ENCODE measurements at regions not wholly inside any gene's neighbourhood (a gene's known extent, or its start where the extent isn't known, plus 50 kb on each side); places are given as distances from the start of the nearest gene placed in this dataset.
"Not testable (repeated sequence)": the region's sequence is repeated elsewhere in the genome, so short reads cannot be mapped to it uniquely, and the experiment has no call there.

DNA sequence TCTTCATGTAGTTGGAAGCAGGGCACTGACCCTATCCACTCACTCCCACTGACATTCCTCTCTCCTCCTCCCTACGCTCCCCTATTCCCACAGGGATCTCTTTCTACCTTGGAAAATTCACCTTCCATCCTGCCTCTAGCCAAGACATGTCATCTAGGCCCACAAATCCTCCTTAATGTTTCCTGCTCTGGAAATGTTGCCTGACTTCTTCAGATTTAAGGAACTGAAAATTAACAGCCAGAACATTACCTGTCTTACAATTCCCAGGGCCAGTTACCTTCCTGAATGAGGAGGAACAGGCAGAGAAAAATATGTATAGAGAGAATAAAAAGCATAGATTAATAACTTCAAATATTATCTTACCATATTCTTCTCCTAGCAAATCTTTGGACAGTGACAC is 147.3 kb downstream of the MRPL39 start:
- Mint-ChIP-seq H3K27ac (peak overlapping the region; percentile 99), H3K4me1 (ENCODE audit: low read depth) (peaks cover 99% of the 10 kb centered on the region), H3K4me3 (peak overlapping the region; percentile 65), H3K36me3 (ENCODE audit: low read depth) (peaks cover 29% of the 10 kb centered on the region), H3K27me3 (no peaks in the 10 kb centered on the region), H3K9me3 (peaks cover 4% of the 10 kb centered on the region)

DNA sequence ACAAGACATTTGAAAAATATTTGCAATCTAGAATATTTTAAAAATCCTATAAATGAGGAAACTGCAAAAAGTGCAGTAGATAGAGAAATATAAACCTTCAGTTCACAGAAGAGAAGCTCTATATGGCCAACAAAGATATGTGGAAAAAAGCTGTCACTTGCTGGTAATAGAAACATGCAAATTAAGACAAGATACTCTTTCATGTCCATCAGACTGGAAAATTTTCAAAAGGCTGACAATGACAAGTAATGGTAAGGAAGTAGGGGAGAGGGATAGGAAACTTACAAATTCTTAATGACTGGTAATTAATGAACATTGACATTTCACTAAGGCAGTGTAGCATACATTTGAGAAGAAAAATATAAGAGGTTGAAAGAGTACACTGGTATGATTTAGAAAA is 147.9 kb downstream of the MRPL39 start:
- peaks cover 6% of the 10 kb centered on the region for H3K9me3 Mint-ChIP-seq
- peak overlapping the region; percentile 11 for H3K4me3 Mint-ChIP-seq
- H3K36me3 Mint-ChIP-seq (ENCODE audit: low read depth): peaks cover 32% of the 10 kb centered on the region
- no peaks in the 10 kb centered on the region for H3K27me3 Mint-ChIP-seq
- H3K27ac Mint-ChIP-seq: peak overlapping the region; percentile 99
- peaks cover 99% of the 10 kb centered on the region for H3K4me1 Mint-ChIP-seq (ENCODE audit: low read depth)

DNA sequence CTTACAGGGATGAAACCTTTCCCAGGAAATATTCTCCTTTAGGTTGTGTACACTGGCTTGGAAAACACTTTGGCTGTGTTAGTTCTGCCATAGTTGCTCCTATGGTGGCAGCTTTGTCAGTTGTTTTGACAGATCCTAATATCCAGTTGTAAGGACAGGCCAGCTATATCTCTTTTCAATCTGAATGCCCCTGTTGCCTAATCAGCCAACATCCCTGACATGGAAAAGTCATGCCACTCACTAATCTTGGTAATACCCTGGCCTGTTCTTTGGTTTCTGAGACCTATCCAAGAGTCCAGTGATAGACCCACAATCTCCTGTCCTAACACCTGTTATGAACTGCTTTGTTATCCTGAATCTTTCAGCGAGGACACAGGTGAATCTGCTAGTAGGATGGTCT is 148.8 kb downstream of the MRPL39 start:
- no peaks in the 10 kb centered on the region for H3K27me3 Mint-ChIP-seq
- peak overlapping the region; percentile 53 for H3K4me3 Mint-ChIP-seq
- peaks cover 99% of the 10 kb centered on the region for H3K4me1 Mint-ChIP-seq (ENCODE audit: low read depth)
- H3K9me3 Mint-ChIP-seq: peaks cover 10% of the 10 kb centered on the region
- peak overlapping the region; percentile 99 for H3K27ac Mint-ChIP-seq
- H3K36me3 Mint-ChIP-seq (ENCODE audit: low read depth): peaks cover 36% of the 10 kb centered on the region

DNA sequence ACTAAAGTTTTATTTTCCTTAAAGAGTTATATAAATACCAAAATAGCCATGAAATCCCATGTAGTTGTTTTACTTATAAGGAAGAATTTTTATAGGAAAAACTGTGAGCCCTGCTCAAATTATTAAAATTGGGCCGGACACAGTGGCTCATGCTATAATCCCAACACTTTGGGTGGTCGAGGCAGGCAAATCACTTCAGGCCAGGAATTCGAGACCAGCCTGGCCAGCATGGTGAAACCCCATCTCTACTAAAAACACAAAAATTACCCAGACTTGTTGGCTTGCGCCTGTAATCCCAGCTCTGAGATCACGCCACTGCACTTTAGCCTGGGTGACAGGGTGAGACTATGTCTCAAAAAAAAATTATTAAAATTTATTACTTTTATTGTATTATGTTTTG is 149.3 kb downstream of the MRPL39 start:
- H3K27ac Mint-ChIP-seq: peak overlapping the region; percentile 90
- H3K4me1 Mint-ChIP-seq (ENCODE audit: low read depth): peaks cover 99% of the 10 kb centered on the region

DNA sequence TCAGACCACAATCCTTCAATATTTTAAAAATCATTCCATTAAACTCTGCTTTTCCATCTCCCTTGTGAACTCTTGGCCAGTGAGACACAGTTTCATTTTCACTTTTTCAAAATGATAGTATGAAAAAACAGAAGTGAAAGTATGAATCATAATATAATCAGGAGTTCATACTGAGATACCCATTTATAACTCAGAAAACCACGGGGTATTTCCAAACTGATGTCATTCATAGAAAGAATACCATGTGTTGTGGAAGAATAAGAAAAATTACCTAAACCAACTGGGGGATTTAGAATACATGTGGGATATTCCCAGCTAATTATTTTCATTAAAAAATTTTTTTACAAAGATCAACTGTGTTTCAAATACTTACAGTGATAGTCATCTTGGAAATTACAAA is 149.9 kb downstream of the MRPL39 start:
- Mint-ChIP-seq H3K27ac (peak overlapping the region; percentile 96), H3K9me3 (peaks cover 10% of the 10 kb centered on the region), H3K27me3 (no peaks in the 10 kb centered on the region), H3K36me3 (ENCODE audit: low read depth) (peaks cover 35% of the 10 kb centered on the region), H3K4me3 (peak overlapping the region; percentile 79), H3K4me1 (ENCODE audit: low read depth) (peaks cover 96% of the 10 kb centered on the region)

More for the DNA sequence above, 149.3 kb downstream of the MRPL39 start:
- H3K9me3 Mint-ChIP-seq: peaks cover 10% of the 10 kb centered on the region
- peaks cover 35% of the 10 kb centered on the region for H3K36me3 Mint-ChIP-seq (ENCODE audit: low read depth)
- no peaks in the 10 kb centered on the region for H3K27me3 Mint-ChIP-seq
- H3K4me3 Mint-ChIP-seq: peak overlapping the region; percentile 44

DNA sequence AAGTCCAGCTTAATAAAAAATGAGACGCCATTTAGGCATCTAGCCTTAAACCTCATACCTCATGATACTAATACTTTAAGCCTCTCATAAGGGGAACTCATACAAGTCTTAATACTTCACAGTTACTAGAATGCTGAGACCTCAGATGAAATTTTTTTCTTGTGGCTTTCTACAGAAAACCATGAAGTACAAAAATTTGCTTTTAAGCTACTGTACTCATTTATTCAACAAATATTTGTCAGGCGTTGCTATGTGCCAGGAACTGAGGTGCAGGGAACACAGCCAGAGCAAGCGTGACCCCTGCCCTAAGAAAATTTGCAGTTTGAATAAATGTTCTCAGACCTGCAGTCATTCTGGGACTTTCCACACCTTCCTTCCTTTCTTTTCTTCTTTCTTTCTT is 150.6 kb downstream of the MRPL39 start:
- Mint-ChIP-seq H3K4me3 (peak overlapping the region; percentile 67), H3K36me3 (ENCODE audit: low read depth) (peaks cover 38% of the 10 kb centered on the region), H3K27ac (peak overlapping the region; percentile 96), H3K4me1 (ENCODE audit: low read depth) (peaks cover 95% of the 10 kb centered on the region), H3K27me3 (no peaks in the 10 kb centered on the region), H3K9me3 (peaks cover 10% of the 10 kb centered on the region)

DNA sequence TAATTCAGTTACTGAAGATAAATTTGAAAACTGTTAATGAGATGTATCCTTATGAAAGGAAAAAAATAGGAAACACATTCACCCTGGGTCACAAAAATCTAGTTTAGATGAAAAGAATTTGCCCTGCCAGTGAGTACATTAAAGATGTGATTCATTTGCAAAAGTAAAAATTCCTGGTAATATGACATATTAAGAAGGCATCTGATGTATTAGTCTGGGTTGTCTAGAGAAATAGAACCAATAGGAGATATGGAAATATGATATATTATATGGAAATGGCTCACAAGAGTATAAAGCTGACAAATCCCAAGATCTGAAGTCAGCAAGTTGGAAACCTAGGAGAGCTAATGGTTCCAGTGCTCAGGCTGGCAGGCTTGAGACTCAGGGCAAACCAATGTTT is 153.8 kb downstream of the MRPL39 start:
- peaks cover 75% of the 10 kb centered on the region for H3K4me1 Mint-ChIP-seq (ENCODE audit: low read depth)
- peaks cover 52% of the 10 kb centered on the region for H3K36me3 Mint-ChIP-seq (ENCODE audit: low read depth)
- no peaks in the 10 kb centered on the region for H3K27me3 Mint-ChIP-seq
- peaks cover 16% of the 10 kb centered on the region for H3K9me3 Mint-ChIP-seq
- H3K4me3 Mint-ChIP-seq: no peak overlapping the region
- peak overlapping the region; percentile 78 for H3K27ac Mint-ChIP-seq

DNA sequence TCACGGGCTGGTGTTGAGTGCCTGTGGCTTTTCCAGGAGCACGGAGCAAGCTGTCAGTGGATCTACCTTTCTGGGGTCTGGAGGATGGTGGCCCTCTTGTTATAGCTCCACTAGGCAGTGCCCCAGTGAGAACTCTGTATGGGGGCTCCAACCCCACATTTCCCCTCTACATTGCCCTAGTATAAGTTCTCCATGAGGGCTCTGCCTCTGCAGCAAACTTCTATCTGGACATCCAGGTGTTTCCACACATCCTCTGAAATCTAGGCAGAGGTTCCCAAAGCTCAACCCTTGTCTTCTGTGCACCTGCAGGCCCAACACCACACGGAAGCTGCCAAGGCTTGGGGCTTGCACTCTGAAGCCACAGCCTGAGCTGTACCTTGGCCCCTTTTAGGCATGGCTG is 157.3 kb downstream of the MRPL39 start:
- peaks cover 55% of the 10 kb centered on the region for H3K36me3 Mint-ChIP-seq (ENCODE audit: low read depth)
- H3K27ac Mint-ChIP-seq: no peak overlapping the region
- H3K27me3 Mint-ChIP-seq: no peaks in the 10 kb centered on the region
- H3K4me3 Mint-ChIP-seq: no peak overlapping the region
- H3K4me1 Mint-ChIP-seq (ENCODE audit: low read depth): peaks cover 40% of the 10 kb centered on the region
- peaks cover 16% of the 10 kb centered on the region for H3K9me3 Mint-ChIP-seq

DNA sequence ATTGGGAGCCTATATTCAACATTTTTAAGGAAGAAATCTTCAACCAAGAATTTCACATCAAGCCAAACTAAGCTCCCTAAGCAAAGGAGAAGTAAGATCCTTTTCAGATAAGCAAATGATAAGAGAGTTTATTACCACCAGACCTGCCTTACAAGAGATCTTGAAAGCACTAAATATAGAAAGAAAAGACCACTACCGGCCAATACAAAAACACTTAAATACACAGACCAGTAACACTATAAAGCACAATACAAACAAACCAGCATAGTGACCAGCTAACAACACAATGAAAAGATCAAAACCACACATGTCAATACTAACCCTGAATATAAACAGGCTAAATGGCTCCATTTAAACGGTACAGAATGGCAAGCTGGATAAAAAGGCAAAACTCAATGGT is 165.4 kb downstream of the MRPL39 start:
- Mint-ChIP-seq H3K27ac (no peak overlapping the region), H3K4me1 (ENCODE audit: low read depth) (no peaks in the 10 kb centered on the region), H3K27me3 (no peaks in the 10 kb centered on the region), H3K4me3 (no peak overlapping the region), H3K36me3 (ENCODE audit: low read depth) (peaks cover 11% of the 10 kb centered on the region), H3K9me3 (no peaks in the 10 kb centered on the region)

DNA sequence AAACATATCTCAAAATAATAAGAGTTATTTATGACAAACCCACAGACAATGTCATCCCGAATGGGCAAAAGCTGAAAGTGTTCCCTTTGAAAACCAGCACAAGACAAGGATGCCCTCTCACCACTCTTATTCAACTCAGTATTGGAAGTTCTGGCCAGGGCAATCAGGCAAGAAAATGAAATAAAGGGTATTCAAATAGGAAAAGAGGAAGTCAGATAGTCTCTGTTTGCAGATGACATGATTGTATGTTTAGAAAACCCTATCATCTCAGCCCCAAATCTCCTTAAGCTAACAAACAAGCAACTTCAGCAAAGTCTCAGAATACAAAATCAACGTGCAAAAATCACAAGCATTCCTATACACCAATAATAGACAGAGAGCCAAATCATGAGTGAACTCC is 169.8 kb downstream of the MRPL39 start:
- not testable (repeated sequence) for H3K27me3 Mint-ChIP-seq, H3K9me3 Mint-ChIP-seq, H3K4me3 Mint-ChIP-seq, H3K27ac Mint-ChIP-seq
- H3K36me3 Mint-ChIP-seq (ENCODE audit: low read depth): peaks cover 21% of the 10 kb centered on the region
- peaks cover 11% of the 10 kb centered on the region for H3K4me1 Mint-ChIP-seq (ENCODE audit: low read depth)

DNA sequence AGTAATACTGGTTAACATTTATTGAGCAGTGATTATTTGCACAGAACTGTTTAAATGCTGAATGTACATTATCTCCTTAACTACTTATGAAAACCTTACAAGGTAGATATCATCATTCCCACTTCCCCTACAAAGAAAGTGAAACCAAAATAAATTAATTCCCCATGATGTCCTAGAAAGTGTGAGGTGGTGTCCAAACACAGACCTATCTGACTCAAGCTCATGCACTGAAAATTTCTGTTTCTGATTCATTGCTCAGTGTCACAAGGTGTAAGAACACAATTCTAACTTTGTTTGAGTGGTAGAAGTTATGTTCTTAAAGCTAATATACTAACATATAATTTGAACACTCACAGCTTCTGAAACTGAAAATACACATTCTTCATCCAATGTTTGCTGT is 178.7 kb downstream of the MRPL39 start:
- Mint-ChIP-seq H3K36me3 (ENCODE audit: low read depth) (peaks cover 5% of the 10 kb centered on the region), H3K9me3 (peaks cover 3% of the 10 kb centered on the region), H3K27me3 (no peaks in the 10 kb centered on the region), H3K4me3 (peak overlapping the region; percentile 70), H3K4me1 (ENCODE audit: low read depth) (peaks cover 59% of the 10 kb centered on the region), H3K27ac (peak overlapping the region; percentile 96)

DNA sequence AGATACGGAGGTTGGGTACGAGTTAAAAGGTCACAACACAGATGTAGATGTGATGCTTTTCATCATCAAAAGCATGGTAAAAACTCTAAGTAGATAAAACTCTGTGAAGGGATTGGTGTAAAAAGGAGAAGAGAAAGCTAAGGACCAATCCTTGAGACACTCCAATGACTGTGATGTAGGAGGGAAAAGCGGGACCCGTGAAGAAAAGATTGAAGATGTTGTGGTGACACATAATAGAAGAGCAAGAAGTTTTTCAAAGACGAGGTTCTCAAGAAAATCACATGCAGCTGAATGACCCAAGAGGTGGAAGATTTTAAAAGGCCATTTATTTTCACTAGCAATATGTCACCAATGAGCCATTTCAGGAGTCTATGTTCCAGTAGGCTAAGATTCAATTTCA is 179.5 kb downstream of the MRPL39 start:
- H3K4me3 Mint-ChIP-seq: peak overlapping the region; percentile 70
- H3K27ac Mint-ChIP-seq: peak overlapping the region; percentile 96
- H3K36me3 Mint-ChIP-seq (ENCODE audit: low read depth): peaks cover 5% of the 10 kb centered on the region
- no peaks in the 10 kb centered on the region for H3K27me3 Mint-ChIP-seq
- H3K9me3 Mint-ChIP-seq: peaks cover 3% of the 10 kb centered on the region
- peaks cover 65% of the 10 kb centered on the region for H3K4me1 Mint-ChIP-seq (ENCODE audit: low read depth)

DNA sequence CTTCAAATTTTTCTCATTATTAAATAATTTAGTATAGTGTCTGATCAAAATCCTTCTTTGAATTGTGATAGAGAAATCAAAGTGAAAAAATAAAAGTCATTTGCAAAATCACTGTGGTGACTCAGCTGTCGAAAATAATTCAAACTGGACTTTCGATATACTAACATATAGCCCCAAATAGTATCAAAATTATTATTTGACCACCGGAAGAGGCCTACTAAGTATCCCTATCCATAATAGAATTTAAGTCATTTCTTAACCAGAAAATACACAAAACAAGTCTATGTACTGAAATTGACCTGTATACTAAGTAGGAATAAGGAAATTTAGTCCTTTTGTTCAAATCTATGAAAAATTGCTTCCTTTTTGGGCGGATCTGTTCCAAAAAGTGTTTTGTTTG is 180.7 kb downstream of the MRPL39 start:
- no peaks in the 10 kb centered on the region for H3K36me3 Mint-ChIP-seq (ENCODE audit: low read depth)
- no peaks in the 10 kb centered on the region for H3K27me3 Mint-ChIP-seq
- H3K4me1 Mint-ChIP-seq (ENCODE audit: low read depth): peaks cover 74% of the 10 kb centered on the region
- H3K4me3 Mint-ChIP-seq: no peak overlapping the region
- H3K27ac Mint-ChIP-seq: peak overlapping the region; percentile 30
- H3K9me3 Mint-ChIP-seq: no peaks in the 10 kb centered on the region

DNA sequence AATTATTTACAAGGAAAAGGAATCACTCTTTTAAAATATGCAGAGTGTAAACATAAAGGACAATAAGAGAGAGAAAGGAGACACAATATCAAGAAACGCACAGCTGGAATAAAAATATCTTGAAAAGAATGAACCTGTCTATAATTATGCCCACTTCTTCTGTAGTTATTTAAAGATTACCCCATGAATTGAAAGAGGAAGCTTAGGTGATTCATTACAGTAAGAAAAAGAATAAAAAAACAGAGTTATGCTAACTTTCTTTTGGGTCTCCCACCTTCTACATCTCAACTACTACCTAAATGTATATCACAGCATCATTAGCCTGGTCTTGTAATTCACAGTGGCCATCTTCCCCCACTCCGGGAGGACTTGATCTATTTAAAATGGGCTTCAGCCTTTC is 182.1 kb downstream of the MRPL39 start:
- no peaks in the 10 kb centered on the region for H3K9me3 Mint-ChIP-seq
- H3K4me1 Mint-ChIP-seq (ENCODE audit: low read depth): peaks cover 87% of the 10 kb centered on the region
- H3K36me3 Mint-ChIP-seq (ENCODE audit: low read depth): peaks cover 7% of the 10 kb centered on the region
- peak overlapping the region; percentile 89 for H3K27ac Mint-ChIP-seq
- peak overlapping the region; percentile 72 for H3K4me3 Mint-ChIP-seq
- H3K27me3 Mint-ChIP-seq: no peaks in the 10 kb centered on the region

DNA sequence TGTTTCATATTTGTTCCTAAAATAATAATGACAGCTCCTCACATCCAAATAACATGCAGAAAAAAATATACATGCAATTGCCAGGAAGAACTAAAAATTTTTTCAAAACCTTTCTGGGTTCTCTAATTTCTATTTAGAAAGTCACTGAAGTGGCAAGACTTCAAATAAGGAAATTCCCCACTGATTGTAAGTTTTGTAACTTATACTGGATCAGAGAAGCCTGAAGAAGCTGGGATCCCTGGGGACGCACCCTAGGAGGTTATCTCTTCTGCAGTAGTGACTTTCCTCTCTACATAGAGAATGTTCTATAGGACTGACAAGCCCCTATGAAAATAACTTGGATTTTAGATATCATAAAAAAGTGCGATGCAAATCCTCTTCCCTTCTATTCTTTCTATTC is 182.6 kb downstream of the MRPL39 start:
- Mint-ChIP-seq H3K27ac (peak overlapping the region; percentile 89), H3K36me3 (ENCODE audit: low read depth) (peaks cover 13% of the 10 kb centered on the region), H3K4me3 (peak overlapping the region; percentile 72), H3K4me1 (ENCODE audit: low read depth) (peaks cover 87% of the 10 kb centered on the region), H3K9me3 (no peaks in the 10 kb centered on the region), H3K27me3 (no peaks in the 10 kb centered on the region)

DNA sequence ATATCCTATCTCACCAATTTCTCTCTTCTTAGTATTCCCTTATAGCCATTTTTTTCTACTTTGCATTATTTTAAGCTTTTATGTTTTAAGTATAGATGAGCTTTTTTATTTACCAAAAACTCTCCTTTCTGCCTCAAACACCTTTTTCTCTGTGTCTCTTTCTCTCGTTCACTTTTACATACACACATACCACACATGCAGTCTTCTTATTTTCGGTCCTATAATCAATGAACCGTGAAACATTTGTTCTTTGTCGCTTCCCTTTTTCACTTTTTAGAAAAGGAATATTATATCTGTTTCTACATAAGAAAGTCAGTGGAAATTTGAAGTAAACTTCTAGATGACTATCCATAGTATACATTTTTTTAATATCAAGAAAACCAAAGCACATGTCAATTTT is 183.2 kb downstream of the MRPL39 start:
- H3K4me3 Mint-ChIP-seq: peak overlapping the region; percentile 72
- H3K27ac Mint-ChIP-seq: peak overlapping the region; percentile 89
- no peaks in the 10 kb centered on the region for H3K9me3 Mint-ChIP-seq
- peaks cover 86% of the 10 kb centered on the region for H3K4me1 Mint-ChIP-seq (ENCODE audit: low read depth)
- no peaks in the 10 kb centered on the region for H3K27me3 Mint-ChIP-seq
- peaks cover 13% of the 10 kb centered on the region for H3K36me3 Mint-ChIP-seq (ENCODE audit: low read depth)

Data from stimulated activated naive CD8-positive, alpha-beta T cell treated with anti-CD3 and anti-CD28 coated beads, Interleukin-15, Interleukin-2, amounts not matched to agents 100 ng/mL and 50 ng/mL, for 24 hours (primary cell).